ENCODE measurements at regions not wholly inside any gene's neighbourhood (a gene's known extent, or its start where the extent isn't known, plus 50 kb on each side); places are given as distances from the start of the nearest gene placed in this dataset.

- no peak for DNase-seq
Measured at GRCh38 chr1:222161676-222162075, 386.2 kb downstream of the HHIPL2 start.

DNA sequence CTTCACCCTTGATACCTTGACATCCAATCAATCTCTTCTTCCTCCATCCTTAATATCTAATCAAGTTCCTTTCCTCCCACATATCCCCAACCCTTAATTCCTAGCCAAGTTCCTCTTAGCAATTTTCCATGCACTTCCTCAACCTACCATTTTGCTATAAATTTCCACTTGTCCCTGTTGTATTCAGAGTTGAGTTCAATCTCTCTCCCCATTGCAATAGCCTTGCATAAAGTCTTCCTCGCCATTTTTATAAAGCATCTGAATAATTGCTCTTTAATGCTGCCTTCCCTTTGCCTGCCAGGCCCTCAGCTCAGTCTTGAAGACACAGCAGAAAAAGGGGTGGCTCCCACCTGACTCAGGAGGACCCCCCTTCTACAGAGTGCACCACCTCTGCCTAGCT is 390.3 kb downstream of the HHIPL2 start:
- DNase-seq: no peak

DNA sequence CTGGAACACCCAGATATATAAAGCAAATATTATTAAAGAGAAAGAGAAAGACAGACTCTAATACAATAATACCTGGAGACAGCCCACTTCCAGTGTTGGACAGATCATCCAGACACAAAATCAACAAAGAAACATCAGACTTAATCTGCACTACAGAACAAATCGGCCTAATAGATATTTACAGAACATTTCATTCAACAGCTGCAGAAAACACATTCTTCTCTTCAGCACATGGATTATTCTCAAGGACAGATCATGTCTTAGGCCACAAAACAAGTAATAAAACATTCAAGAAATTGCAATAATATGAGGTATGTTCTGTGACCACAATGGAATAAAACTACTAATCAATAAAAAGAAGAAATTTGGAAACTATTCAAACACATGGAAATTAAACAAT is 398.3 kb upstream of the DUSP10 start:
- no peak for DNase-seq

DNA sequence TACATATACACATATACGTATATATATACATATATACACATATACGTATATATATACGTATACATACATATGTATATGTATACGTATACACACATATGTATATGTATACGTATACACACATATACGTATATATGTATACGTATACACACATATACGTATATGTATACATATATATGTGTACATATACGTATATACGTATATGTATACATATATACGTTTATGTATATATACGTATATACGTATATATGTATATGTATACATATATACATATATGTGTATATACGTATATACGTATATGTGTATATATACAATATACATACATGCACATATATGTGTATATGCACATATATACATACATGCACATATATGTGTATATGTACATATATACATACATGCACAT is 396.2 kb upstream of the DUSP10 start:
- DNase-seq: no peak

- no peak for DNase-seq
Measured at GRCh38 chr1:222136869-222137268, 395.0 kb upstream of the DUSP10 start.

DNA sequence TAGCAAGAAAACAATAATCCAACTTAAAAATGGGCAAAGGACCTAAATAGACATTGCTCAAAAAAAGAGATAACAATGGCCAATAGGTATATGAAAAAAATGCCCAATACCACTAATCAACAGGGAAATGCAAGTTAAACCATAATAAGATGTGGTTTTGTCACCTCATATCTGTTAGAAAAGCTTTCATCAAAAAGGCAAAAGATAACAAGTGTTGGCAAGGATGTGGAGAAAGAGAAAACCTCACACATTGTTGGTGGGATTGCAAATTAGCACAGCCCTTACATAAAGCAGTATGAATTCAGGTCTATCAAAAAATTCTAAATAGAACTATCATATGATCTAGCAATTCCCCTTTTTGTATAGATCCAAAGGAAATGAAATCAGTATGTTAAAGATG is 387.2 kb upstream of the DUSP10 start:
- no peak for DNase-seq

- DNase-seq: no peak
Measured at GRCh38 chr1:222127526-222128152, 385.8 kb upstream of the DUSP10 start.

DNA sequence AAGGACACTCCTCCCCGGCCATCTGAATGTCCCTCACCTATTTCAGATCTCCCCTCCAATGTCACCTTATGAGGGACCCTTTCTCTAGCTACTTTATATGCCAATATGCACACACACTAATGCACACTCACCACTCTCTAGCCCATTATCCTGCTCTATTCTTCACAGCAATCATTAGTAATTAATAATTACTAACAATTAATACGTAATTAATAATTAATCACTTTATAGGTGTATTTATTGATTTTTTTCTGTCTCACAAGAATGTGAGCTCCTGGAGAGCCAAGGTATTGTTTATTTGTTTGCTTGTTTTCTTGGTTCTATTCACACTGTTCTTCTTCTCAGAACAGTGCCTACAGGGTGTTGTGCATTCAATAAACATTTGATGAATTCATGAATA is 385.2 kb upstream of the DUSP10 start:
- DNase-seq: no peak

DNA sequence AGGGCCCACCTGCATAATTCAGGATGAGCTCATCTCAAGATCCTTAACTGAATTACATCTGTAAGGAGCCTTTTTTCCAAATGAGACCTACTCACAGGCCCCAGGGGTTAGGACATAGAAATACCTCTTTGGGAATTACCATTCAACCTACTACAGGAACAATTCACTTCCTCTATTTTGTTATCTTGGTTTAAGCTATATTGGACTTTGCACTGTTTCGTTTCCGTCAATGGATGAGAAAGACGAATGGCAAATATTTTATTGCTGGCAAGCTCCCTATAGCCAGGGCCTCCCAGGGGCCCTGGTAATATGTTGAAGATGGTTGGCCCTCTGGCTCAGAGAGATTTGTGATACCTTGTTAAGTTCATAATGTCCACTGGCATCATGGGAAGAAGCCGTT is 384.2 kb upstream of the DUSP10 start:
- DNase-seq: no peak

GRCh38 chr1:222124602-222125001 is 382.7 kb upstream of the DUSP10 start:
- DNase-seq: peak in 1 of 2 experiments; percentile 5

- DNase-seq: no peak
Measured at GRCh38 chr1:222123111-222123510, 381.2 kb upstream of the DUSP10 start.

GRCh38 chr1:222117809-222118208 is 375.9 kb upstream of the DUSP10 start:
- no peak for DNase-seq

GRCh38 chr1:222114536-222115156 is 372.8 kb upstream of the DUSP10 start:
- DNase-seq: no peak

DNA sequence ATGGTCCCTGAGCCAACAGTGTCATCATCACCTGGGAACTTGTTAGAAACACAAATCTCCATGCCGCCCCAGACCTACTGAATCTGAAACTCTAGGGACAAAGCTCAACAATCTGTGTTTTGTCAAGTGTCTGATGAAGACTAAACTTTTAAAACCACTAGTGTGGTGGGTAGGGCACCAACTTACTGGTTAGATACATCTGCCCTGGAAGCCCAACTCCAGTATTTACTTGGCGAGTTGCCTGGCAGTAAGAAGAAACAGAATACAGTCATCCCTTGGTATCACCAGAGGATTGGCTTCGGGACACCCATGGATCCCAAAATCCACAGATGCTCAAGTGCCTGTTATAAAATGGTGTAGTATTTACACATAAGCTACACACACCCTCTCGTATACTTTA is 367.9 kb upstream of the DUSP10 start:
- DNase-seq: no peak

- DNase-seq: peak in 1 of 2 experiments; percentile 1
Measured at GRCh38 chr1:222107975-222108374, 366.1 kb upstream of the DUSP10 start.

- DNase-seq: peak; percentile 41 to 61
Measured at GRCh38 chr1:222107267-222107666, 365.4 kb upstream of the DUSP10 start.

DNA sequence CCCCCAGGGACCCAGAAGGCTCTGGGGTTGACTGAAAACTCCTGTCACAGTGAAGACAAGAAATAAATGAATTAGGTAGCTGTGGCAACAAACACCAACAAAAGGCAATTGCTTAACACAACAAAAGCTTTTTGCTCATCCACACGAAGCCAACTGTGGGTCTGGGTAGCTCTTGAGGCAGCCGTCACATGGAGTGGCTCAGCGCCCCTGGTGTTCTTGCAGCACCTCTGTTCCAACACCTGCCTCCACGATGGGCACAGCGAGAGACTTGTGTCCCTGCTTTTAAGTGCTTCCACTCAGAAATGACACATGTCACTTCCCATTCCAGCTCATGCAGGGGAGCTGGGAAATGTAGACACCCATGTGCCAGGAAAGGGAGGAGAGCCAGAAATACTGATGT is 364.5 kb upstream of the DUSP10 start:
- peak in 1 of 2 experiments; percentile 6 for DNase-seq

- DNase-seq: no peak
Measured at GRCh38 chr1:222105861-222106260, 364.0 kb upstream of the DUSP10 start.

DNA sequence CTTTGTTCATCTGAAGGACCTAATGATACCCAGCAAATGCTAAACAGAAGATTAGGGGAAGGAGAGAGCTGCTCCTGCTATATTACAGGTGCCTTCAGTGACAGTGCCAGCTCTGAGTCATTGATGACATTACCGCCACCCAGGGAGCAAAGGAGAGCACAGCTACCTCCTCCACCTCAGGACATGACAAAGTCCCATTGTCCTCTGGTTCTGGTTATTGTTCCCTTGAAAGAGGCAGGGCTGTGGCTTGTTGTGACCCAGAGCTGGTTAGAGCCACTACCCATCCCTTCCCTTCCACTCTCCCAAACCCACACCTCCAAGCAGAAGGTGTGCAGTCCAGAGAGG is 363.5 kb upstream of the DUSP10 start:
- peak in 1 of 2 experiments; percentile 16 for DNase-seq

DNA sequence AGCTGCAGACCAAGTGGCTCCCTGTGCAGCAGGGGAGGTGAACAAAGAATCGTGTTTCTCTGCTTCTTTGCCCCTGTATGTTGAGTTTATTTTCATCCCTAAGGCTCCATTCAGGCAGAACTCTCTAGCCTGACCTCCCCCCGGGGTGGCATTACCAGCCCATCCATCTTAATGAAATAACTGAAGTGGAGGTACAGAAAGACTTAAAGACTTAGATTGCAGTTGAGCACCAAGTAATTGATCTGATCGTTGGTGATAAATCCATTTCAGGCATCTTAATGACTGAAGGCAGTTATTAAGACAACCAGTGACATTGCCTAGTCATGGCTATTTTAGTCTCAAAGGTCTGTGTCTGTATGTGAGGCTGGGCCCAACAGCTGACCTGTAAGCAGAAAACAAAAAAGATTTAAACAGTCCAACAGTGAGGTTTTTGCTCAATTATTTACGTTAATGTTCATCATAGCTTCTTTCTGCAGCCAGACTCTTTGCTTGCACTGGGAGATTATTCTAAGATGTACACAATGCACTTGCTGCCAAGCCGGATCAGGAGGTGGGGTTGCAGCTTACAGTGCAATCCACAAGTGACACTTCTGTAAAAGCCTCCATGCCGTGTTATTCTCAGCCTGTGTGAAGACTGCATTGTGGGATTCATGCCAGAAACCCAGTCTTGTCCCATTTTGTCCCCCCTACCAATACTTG is 363.0 kb upstream of the DUSP10 start:
- no peak for DNase-seq

- DNase-seq: no peak
Measured at GRCh38 chr1:222104097-222104496, 362.2 kb upstream of the DUSP10 start.

DNA sequence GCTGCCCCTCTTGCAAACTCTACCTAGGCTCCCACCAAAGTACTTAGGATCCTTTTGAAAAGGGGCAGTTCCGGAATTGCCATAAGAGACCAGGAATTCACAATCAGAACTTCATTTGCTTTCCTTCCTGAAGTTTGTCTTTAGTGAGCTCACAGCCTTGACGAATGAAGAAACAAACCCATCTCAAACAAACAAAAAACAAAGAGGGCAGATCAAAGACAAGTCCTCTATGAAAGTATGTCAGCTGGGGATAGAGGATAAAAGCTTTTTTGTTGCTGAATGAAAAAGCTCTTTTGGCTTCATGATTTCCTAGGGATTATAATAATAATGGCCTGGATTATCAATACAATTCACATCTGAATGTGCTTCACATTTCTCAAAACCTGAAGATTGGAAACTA is 357.9 kb upstream of the DUSP10 start:
- no peak for DNase-seq

DNA sequence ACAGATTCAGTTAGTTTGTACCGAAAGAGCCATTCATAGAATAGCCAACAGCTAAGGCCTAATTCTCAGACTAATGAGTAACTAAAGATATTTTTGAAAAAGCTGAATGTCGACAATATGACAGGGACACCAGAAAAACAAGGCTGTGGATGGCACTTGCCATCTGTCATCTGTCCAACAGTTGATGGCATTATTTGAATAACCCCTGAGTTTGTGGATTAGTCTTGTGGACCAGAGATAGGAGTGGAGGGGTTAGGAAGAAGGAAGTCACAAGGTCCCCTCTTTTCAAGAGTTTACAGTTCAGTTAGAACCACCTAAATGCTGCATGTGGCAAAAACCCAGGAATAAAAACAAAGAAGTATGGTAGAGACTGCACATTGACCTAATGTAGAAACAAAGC is 356.5 kb upstream of the DUSP10 start:
- no peak for DNase-seq

GRCh38 chr1:222097588-222097987 is 355.7 kb upstream of the DUSP10 start:
- no peak for DNase-seq

- no peak for DNase-seq
Measured at GRCh38 chr1:222096883-222097282, 355.0 kb upstream of the DUSP10 start.
